Body of pancreas (tissue), 4 donors: ENCODE measurements at regions not wholly inside any gene's neighbourhood (a gene's known extent, or its start where the extent isn't known, plus 50 kb on each side); places are given as distances from the start of the nearest gene placed in this dataset.
"Not testable (repeated sequence)": the region's sequence is repeated elsewhere in the genome, so short reads cannot be mapped to it uniquely, and the experiment has no call there.

Experiments used
- CTCF ChIP-seq, 7 experiments: fragments of 450-650 bp in 4 of 7; fragments of 200-600 bp in 3 of 7; sonication (generic) in 3 of 7; IDR thresholded peaks; one replicate each; pipeline ENCODE4 v1.5.1; 2016 to 2019; ENCODE audit warnings: antibody characterized with exemption in 7 of 7
- POLR2A ChIP-seq, 3 donors: fragments of 450-650 bp; IDR thresholded peaks; one replicate each; pipeline ENCODE4 v1.6.1; 2016; ENCODE audit warnings: antibody characterized with exemption in 3 of 3, mild to moderate bottlenecking in 2 of 3

GRCh38 chr5:45007102-45007501 is 198.4 kb downstream of the MRPS30 start:
- not testable (repeated sequence) for TF ChIP-seq CTCF, POLR2A (IDR thresholded peaks at IDR 0.05)
